RWPE1 (cell line): ENCODE measurements at regions not wholly inside any gene's neighbourhood (a gene's known extent, or its start where the extent isn't known, plus 50 kb on each side); places are given as distances from the start of the nearest gene placed in this dataset.

Experiments
- CTCF ChIA-PET: fragments of 350-600 bp; sonication (Branson Sonifier 250); formaldehyde crosslinking; extraction: SDS; loops from one replicate; lab custom pipeline; 2021; lab: Yijun Ruan, JAX
- POLR2A ChIA-PET: fragments of 400-600 bp; formaldehyde crosslinking; extraction: SDS; loops from one replicate; lab custom pipeline; 2020; ENCODE audit warnings: antibody characterized with exemption; ENCODE audit not compliant: low non-redundant PET; lab: Yijun Ruan, JAX
- DNase-seq: peaks from one replicate; pipeline ENCODE4 v3.0.0; 2012; ENCODE audit warnings: low spot score
- H3K27ac ChIP-seq: fragments of 450-650 bp; 2 replicates; pipeline ENCODE4 v1.5.1; 2017
- TF ChIP-seq, protein P1 (sequence below): fragments of 450-650 bp; conservative IDR thresholded peaks from 2 replicates; pipeline ENCODE4 v1.5.1; 2017; ENCODE audit warnings: low read depth, mild to moderate bottlenecking

DNA sequence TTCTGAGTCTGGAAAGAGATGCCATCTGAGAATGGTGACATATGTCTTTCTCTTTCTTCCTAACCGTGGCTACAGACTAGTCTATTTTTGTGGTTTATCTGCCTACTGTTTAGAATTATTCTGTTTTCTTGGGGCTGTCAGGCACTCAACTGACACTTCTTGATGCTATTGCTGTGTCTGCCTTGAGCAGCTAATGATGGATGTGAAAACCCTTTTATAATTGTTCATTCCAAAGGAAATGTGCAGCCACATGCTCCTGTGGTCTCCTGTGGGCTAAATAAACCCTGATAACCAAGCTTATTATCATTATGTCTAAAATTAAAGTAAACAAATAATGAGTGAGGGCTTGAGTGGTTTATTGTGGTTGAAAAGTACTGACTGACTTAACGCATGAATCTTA is 52.7 kb upstream of the CXADR start:
- H3K27ac ChIP-seq, result no peak overlapping the region
- CTCF ChIA-PET, result interaction anchor here (0.8 kb wide), 1 partner anchor 19 kb away, joined by 3 read pairs; no protein-coding TSS in a partner anchor
- DNase-seq, result no peak
- TF ChIP-seq, protein P1, sequence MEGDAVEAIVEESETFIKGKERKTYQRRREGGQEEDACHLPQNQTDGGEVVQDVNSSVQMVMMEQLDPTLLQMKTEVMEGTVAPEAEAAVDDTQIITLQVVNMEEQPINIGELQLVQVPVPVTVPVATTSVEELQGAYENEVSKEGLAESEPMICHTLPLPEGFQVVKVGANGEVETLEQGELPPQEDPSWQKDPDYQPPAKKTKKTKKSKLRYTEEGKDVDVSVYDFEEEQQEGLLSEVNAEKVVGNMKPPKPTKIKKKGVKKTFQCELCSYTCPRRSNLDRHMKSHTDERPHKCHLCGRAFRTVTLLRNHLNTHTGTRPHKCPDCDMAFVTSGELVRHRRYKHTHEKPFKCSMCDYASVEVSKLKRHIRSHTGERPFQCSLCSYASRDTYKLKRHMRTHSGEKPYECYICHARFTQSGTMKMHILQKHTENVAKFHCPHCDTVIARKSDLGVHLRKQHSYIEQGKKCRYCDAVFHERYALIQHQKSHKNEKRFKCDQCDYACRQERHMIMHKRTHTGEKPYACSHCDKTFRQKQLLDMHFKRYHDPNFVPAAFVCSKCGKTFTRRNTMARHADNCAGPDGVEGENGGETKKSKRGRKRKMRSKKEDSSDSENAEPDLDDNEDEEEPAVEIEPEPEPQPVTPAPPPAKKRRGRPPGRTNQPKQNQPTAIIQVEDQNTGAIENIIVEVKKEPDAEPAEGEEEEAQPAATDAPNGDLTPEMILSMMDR, result no peak
- POLR2A ChIA-PET, result no interaction called here

DNA sequence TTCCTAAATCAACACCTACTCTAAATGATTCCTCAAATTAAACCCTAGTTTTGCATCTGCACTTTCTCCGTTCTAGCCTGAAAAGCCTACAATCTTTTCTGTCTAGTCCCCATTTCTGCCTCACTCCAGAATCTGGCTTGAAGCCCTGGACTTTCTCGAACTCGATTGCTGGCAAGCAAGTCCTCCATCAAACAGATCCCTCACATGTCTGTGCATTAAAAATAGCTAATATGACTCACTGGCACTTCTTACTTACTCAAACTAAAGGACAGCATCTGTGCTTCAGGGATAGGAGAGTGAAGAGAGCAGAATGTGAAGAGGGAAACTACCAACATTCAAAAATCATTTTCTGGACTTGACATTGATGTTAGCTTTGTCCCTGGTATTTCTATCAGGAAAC is 51.8 kb upstream of the CXADR start:
- POLR2A ChIA-PET, result no interaction called here
- DNase-seq, result peak; percentile 44
- TF ChIP-seq, protein P1, result no peak
- no peak overlapping the region for H3K27ac ChIP-seq
- CTCF ChIA-PET, result interaction anchor here (0.8 kb wide), 1 partner anchor 18 kb away, joined by 3 read pairs; no protein-coding TSS in a partner anchor

DNA sequence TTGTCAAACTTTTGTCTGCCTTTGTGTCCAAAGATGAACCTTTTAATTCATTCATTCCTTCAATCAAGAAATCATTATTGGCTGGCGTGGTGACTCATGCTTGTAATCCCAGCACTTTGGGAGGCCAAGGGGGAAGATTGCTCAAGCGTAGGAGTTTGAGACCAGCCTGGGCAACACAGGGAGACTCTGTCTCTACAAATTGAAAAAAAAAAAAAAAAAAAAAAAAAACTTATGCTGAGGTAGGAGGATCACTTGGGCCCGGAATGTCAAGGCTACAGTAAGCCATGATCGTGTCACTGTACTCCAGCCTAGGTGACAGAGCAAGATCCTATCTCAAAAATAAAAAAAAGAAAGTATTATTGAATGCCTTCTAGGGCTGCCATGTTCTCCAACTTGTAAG is 51.3 kb upstream of the CXADR start:
- TF ChIP-seq, protein P1, result no peak
- DNase-seq, result no peak
- H3K27ac ChIP-seq, result no peak overlapping the region
- CTCF ChIA-PET, result no interaction called here
- POLR2A ChIA-PET, result no interaction called here

DNA sequence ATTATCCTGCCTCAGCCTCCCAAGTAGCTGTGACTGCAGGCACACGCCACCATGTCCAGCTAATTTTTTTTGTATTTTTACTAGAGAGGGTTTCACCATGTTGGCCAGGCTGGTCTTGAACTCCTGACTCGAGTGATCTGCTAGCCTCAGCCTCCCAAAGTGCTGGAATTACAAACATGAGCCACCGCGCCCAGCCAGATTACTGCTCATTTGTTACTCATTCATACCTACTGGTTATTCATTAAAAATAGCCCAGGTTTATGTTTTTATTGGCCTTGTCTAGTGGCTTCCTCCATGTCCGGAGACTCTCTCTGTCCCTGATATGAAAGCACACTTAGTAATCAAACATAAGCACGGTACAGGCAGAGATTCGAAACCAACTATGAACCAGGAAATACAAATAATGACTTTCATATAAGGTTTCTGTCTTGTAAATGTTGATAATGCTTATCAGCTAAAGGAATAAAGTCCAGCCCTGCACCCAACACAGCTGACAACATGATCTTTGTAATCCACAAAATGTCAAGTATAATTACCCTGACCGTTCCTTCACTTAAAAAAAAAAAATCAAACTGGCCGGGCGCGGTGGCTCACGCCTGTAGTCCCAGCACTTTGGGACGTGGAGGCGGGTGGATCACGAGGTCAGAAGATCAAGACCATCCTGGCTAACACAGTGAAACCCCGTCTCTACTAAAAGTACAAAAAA is 50.4 kb upstream of the CXADR start:
- POLR2A ChIA-PET, result no interaction called here
- DNase-seq, result no peak

More for the DNA sequence above, 50.4 kb upstream of the CXADR start:
- peak overlapping the region; percentile 30; the same call in 1 of the 2 replicates for H3K27ac ChIP-seq
- CTCF ChIA-PET, result interaction anchor here (0.6 kb wide), 1 partner anchor 86 kb away, joined by 4 read pairs; no protein-coding TSS in a partner anchor
- TF ChIP-seq, protein P1, result no peak
